ENCODE measurements at regions not wholly inside any gene's neighbourhood (a gene's known extent, or its start where the extent isn't known, plus 50 kb on each side); places are given as distances from the start of the nearest gene placed in this dataset.
"Not testable (repeated sequence)": the region's sequence is repeated elsewhere in the genome, so short reads cannot be mapped to it uniquely, and the experiment has no call there.

DNA sequence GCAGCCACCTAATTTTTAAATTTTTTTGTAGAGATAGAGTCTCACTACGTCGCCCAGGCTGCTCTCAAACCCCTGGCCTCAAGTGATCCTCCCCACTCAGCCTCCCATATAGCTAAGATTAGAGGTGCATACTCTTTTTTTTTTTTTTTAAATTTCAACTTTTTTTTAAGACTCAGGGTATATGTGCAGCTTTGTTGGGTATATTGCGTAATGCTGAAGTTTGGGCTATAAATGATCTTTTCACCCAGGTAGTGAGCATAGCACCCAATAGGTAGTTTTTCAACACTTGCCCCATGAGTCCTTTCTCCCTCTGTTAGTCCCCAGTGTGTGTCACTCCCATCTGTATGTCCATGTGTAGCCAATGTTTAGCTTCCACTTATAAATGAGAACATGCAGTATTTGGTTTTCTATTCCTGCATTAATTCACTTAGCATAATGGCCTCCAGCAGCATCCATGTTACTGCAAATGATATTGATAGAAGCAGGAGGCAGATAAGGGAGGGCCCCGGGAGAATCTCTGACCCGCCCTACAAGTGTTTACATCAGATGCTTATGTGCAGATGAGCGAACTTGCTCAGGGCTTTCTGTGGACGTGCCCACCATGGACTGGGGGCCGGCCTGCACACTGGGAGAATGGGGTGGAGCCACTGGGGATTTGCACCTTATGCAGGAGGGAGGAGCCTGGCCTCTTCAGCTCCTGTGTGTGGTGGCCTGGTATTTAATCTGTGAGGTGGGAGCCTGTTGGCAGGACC, 110.3 kb upstream of the ZKSCAN2 start:
- H3K27ac Mint-ChIP-seq, result no peak overlapping the region
- no peak overlapping the region for H3K4me3 Mint-ChIP-seq
- no peaks in the 10 kb centered on the region for H3K4me1 Mint-ChIP-seq (ENCODE audit: unreplicated experiment)
- TF ChIP-seq, protein P1, sequence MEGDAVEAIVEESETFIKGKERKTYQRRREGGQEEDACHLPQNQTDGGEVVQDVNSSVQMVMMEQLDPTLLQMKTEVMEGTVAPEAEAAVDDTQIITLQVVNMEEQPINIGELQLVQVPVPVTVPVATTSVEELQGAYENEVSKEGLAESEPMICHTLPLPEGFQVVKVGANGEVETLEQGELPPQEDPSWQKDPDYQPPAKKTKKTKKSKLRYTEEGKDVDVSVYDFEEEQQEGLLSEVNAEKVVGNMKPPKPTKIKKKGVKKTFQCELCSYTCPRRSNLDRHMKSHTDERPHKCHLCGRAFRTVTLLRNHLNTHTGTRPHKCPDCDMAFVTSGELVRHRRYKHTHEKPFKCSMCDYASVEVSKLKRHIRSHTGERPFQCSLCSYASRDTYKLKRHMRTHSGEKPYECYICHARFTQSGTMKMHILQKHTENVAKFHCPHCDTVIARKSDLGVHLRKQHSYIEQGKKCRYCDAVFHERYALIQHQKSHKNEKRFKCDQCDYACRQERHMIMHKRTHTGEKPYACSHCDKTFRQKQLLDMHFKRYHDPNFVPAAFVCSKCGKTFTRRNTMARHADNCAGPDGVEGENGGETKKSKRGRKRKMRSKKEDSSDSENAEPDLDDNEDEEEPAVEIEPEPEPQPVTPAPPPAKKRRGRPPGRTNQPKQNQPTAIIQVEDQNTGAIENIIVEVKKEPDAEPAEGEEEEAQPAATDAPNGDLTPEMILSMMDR (conservative IDR thresholded peaks at IDR 0.05), result no peak
- no peak for DNase-seq (ENCODE audit: extremely low spot score, unreplicated experiment)
- H3K9me3 Mint-ChIP-seq, result no peaks in the 10 kb centered on the region
- no peaks in the 10 kb centered on the region for H3K36me3 Mint-ChIP-seq
- peaks cover 3% of the 10 kb centered on the region for H3K27me3 Mint-ChIP-seq

DNA sequence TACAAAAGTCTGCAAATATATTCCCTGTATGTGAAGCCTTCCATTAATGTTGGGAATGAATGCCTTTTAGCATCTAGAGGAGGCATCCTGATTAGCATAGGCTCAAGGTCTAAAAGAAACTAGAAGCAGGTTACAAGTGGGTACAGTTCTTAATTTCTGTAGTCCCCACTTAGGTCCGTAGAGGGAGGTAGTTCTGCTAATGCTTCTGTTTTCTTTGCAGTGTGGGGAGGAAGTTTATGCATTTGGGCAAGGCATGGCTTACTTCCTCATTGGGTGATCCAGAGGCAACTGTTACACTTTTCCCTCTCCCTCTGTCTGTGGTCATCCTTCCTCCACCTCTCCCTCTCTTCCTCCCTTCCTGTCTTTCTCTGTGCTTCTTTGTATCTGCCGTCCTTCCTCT, 108.4 kb upstream of the ZKSCAN2 start:
- Mint-ChIP-seq H3K27ac (no peak overlapping the region), H3K36me3 (no peaks in the 10 kb centered on the region), H3K4me1 (ENCODE audit: unreplicated experiment) (no peaks in the 10 kb centered on the region)

DNA sequence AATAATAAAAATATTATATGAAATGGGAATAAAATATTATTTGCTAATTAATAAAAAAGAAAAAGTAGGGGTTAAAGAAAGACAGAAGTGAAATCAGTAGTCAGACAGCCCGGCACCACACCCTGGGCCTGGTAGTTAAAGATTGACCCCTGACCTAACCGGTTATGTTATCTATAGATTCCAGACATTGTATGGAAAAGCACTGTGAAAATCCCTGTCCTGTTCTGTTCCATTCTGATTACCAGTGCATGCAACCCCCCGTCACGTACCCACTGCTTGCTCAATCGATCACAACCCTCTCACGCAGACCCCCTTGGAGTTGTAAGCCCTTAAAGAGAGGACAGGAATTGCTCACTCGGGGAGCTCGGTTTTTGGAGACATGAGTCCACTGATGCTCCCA, 101.9 kb upstream of the ZKSCAN2 start:
- H3K27me3 Mint-ChIP-seq; H3K36me3 Mint-ChIP-seq; H3K4me3 Mint-ChIP-seq; H3K27ac Mint-ChIP-seq; H3K9me3 Mint-ChIP-seq; H3K4me1 Mint-ChIP-seq (ENCODE audit: unreplicated experiment); DNase-seq (ENCODE audit: extremely low spot score, unreplicated experiment): not testable (repeated sequence)

More for the DNA sequence above, 108.4 kb upstream of the ZKSCAN2 start:
- TF ChIP-seq, protein P1 (conservative IDR thresholded peaks at IDR 0.05), result no peak
- DNase-seq (ENCODE audit: extremely low spot score, unreplicated experiment), result no peak
- H3K27me3 Mint-ChIP-seq, result peaks cover 3% of the 10 kb centered on the region
- H3K4me3 Mint-ChIP-seq, result no peak overlapping the region
- H3K9me3 Mint-ChIP-seq, result no peaks in the 10 kb centered on the region

DNA sequence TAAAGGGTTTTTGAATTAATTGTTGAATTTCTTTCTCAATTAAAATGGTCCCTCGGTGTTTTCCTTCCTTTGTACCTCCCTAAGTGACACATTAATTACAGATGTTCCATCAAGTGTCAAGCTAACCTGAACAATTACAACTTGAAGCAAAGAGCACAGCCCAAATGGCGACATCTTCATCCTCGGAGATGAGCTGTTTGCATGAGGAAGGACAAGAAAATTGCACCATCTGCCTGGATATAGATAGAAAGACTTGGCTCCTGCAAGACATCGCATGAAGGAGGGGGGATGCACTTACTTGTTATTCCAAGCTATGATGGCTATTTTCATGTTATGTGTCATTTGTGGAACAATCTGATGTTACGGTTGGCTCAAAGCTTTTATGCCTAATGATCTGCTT, 86.4 kb upstream of the ZKSCAN2 start:
- H3K36me3 Mint-ChIP-seq, result no peaks in the 10 kb centered on the region
- H3K4me1 Mint-ChIP-seq (ENCODE audit: unreplicated experiment), result no peaks in the 10 kb centered on the region
- no peak overlapping the region for H3K4me3 Mint-ChIP-seq

DNA sequence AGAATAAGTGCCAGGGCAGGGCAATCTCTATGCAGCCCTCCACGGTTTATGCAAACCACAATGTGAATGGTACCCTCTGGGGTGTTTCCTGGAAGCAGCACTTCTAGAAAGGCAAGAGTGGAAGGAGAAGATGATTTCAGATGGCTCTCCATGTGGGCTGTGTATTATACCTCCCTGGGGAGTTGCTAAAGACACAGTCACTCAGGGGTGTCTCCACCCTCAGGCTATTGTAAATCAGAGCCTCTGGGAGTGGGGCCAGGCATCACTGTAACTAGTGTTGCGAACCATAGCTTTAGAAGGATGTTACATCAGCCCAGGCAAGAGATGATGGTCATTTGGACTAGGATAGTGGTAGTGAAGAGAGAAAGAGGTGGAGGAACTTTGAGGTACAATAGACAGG, 83.3 kb upstream of the ZKSCAN2 start:
- TF ChIP-seq, protein P1 (conservative IDR thresholded peaks at IDR 0.05), result no peak
- H3K27me3 Mint-ChIP-seq, result peaks cover 3% of the 10 kb centered on the region
- H3K36me3 Mint-ChIP-seq, result no peaks in the 10 kb centered on the region
- no peak overlapping the region for H3K4me3 Mint-ChIP-seq
- H3K9me3 Mint-ChIP-seq, result no peaks in the 10 kb centered on the region
- H3K27ac Mint-ChIP-seq, result no peak overlapping the region
- no peak for DNase-seq (ENCODE audit: extremely low spot score, unreplicated experiment)
- no peaks in the 10 kb centered on the region for H3K4me1 Mint-ChIP-seq (ENCODE audit: unreplicated experiment)

More for the DNA sequence above, 86.4 kb upstream of the ZKSCAN2 start:
- DNase-seq (ENCODE audit: extremely low spot score, unreplicated experiment), result no peak
- no peaks in the 10 kb centered on the region for H3K9me3 Mint-ChIP-seq
- peaks cover 3% of the 10 kb centered on the region for H3K27me3 Mint-ChIP-seq
- TF ChIP-seq, protein P1 (conservative IDR thresholded peaks at IDR 0.05), result no peak
- no peak overlapping the region for H3K27ac Mint-ChIP-seq

DNA sequence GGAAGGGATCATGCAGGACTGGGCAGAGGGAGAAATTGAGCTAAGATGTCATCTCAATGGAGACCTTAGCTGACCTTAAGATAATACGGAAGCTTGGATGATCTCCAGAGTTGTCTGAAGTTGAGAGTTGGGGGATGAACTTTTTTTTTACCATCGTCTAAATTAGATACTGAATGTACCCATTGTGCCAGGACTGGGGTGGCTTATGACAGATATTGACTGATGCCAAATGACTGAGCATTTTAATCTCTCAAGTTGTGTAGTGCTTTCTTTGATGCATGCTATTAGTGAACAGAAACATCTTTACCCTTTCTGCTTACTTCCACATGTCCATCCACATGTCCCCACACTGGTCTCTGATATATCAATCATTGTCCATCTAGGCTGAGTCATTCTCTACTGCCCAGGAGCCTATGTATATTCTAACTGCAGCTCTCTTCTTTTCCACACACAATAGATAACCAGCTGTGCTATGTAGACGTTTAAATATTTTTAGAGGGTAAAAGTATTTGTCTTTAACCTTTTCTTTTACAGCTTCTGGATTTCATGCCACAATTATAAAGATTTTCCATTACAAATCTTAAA, 60.2 kb upstream of the ZKSCAN2 start:
- peaks cover 9% of the 10 kb centered on the region for H3K9me3 Mint-ChIP-seq
- no peak overlapping the region for H3K4me3 Mint-ChIP-seq
- H3K4me1 Mint-ChIP-seq (ENCODE audit: unreplicated experiment), result no peaks in the 10 kb centered on the region

More for the DNA sequence above, 60.2 kb upstream of the ZKSCAN2 start:
- no peak overlapping the region for H3K27ac Mint-ChIP-seq
- no peak for DNase-seq (ENCODE audit: extremely low spot score, unreplicated experiment)
- H3K27me3 Mint-ChIP-seq, result peaks cover under 1% of the 10 kb centered on the region
- TF ChIP-seq, protein P1 (conservative IDR thresholded peaks at IDR 0.05), result no peak
- peaks cover 4% of the 10 kb centered on the region for H3K36me3 Mint-ChIP-seq

Data from type B pancreatic cell (in vitro differentiated cells).